Loucy (cell line): ENCODE measurements at regions not wholly inside any gene's neighbourhood (a gene's known extent, or its start where the extent isn't known, plus 50 kb on each side); places are given as distances from the start of the nearest gene placed in this dataset.

Experiments used
- H2AFZ ChIP-seq: fragments of 200-600 bp; sonication (generic); 2 replicates; pipeline ENCODE4 v1.6.0; 2016; ENCODE audit warnings: antibody characterized with exemption, mild to moderate bottlenecking, low read length, moderate library complexity
- H3F3A ChIP-seq: fragments of 200-600 bp; 2 replicates; pipeline ENCODE4 v1.6.0; 2016; ENCODE audit warnings: antibody characterized with exemption, low read depth, mild to moderate bottlenecking
- H3K27me3 ChIP-seq: fragments of 200-600 bp; sonication (generic); 2 replicates; pipeline ENCODE4 v1.6.1; 2014; ENCODE audit warnings: low read length, mild to moderate bottlenecking; ENCODE audit not compliant: insufficient read depth, poor library complexity, severe bottlenecking
- H3K36me3 ChIP-seq: fragments of 200-600 bp; sonication (generic); 2 replicates; pipeline ENCODE4 v1.6.1; 2016; ENCODE audit warnings: low read length; ENCODE audit not compliant: insufficient read depth
- H3K4me1 ChIP-seq: fragments of 200-600 bp; sonication (generic); 2 replicates; pipeline ENCODE4 v1.5.1; 2014; ENCODE audit warnings: low read length, mild to moderate bottlenecking; ENCODE audit not compliant: insufficient read depth, poor library complexity, severe bottlenecking
- H3K4me2 ChIP-seq: fragments of 200-600 bp; sonication (generic); 2 replicates; pipeline ENCODE4 v1.6.0; 2014; ENCODE audit warnings: antibody characterized with exemption, low read length, low read depth, mild to moderate bottlenecking; ENCODE audit not compliant: poor library complexity, severe bottlenecking
- H3K4me3 ChIP-seq: fragments of 200-600 bp; sonication (generic); 2 replicates; pipeline ENCODE4 v1.5.1; 2014; ENCODE audit warnings: low read length, mild to moderate bottlenecking, mixed read lengths; ENCODE audit not compliant: poor library complexity, severe bottlenecking
- H3K79me2 ChIP-seq: fragments of 200-600 bp; sonication (generic); 2 replicates; pipeline ENCODE4 v1.6.1; 2014; ENCODE audit warnings: low read length; ENCODE audit not compliant: insufficient read depth
- H3K9ac ChIP-seq: fragments of 200-600 bp; sonication (generic); 2 replicates; pipeline ENCODE4 v1.6.0; 2014; ENCODE audit warnings: mild to moderate bottlenecking, low read depth, low read length, moderate library complexity; ENCODE audit not compliant: poor library complexity, severe bottlenecking
- H3K9me2 ChIP-seq: fragments of 200-600 bp; sonication (generic); replicated peaks from 2 replicates; pipeline ENCODE4 v1.6.1; 2016; ENCODE audit warnings: low read depth, low read length, mixed read lengths
- H3K9me3 ChIP-seq: fragments of 200-600 bp; sonication (generic); 2 replicates; pipeline ENCODE4 v1.6.1; 2014; ENCODE audit warnings: mild to moderate bottlenecking, antibody characterized with exemption, low read length, low read depth; ENCODE audit not compliant: insufficient read depth
- H4K20me1 ChIP-seq: fragments of 200-600 bp; sonication (generic); 2 replicates; pipeline ENCODE4 v1.6.0; 2014; ENCODE audit warnings: antibody characterized with exemption, low read length, mild to moderate bottlenecking; ENCODE audit not compliant: insufficient read depth, poor library complexity, severe bottlenecking
- CTCF ChIP-seq: fragments of 200-600 bp; sonication (generic); conservative IDR thresholded peaks from 2 replicates; pipeline ENCODE4 v1.5.1; 2014; ENCODE audit warnings: mild to moderate bottlenecking, antibody characterized with exemption, low read length
- EZH2phosphoT487 ChIP-seq: fragments of 200-600 bp; IDR thresholded peaks from 2 replicates; pipeline ENCODE4 v1.6.1; 2018; ENCODE audit warnings: antibody characterized with exemption, mild to moderate bottlenecking, moderate library complexity, borderline replicate concordance

- no peaks in the 10 kb centered on the region for H3F3A ChIP-seq
- H3K27me3 ChIP-seq, result no peaks in the 10 kb centered on the region
- H2AFZ ChIP-seq, result no peak overlapping the region
- no peak overlapping the region for H3K9ac ChIP-seq
- no peaks in the 10 kb centered on the region for H4K20me1 ChIP-seq
- H3K79me2 ChIP-seq, result no peaks in the 10 kb centered on the region
- no peak overlapping the region for H3K4me2 ChIP-seq
- H3K9me3 ChIP-seq, result no peaks in the 10 kb centered on the region
- H3K4me1 ChIP-seq, result no peaks in the 10 kb centered on the region
- TF ChIP-seq EZH2phosphoT487 (no peak), CTCF (no peak)
- no peaks in the 10 kb centered on the region for H3K36me3 ChIP-seq
- no peak overlapping the region for H3K4me3 ChIP-seq
- no peaks in the 10 kb centered on the region for H3K9me2 ChIP-seq
These were observed 480.6 kb upstream of the HS6ST1 start for GRCh38 chr2:128799284-128799552.

DNA sequence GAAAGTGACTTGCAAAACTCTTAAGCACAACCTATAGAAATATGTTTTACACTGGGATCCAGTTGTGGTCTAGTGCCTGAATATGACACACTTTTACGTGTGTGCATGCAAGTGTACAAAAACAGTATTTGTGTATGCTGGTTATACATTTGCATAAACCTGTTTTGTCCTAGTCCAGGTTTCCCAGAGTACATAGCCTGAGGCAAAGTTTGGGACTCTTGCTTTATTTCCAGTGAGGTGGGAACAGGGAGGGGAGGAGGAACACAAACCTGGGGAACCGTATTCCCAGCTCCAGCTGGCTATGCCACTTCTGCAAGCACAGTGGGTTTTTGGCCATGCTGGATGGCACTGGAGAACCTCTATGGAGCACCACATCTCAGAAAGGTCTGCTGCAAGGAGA is 481.1 kb upstream of the HS6ST1 start:
- Histone ChIP-seq H3K79me2 (no peaks in the 10 kb centered on the region), H3K27me3 (no peaks in the 10 kb centered on the region), H2AFZ (no peak overlapping the region), H3K9ac (no peak overlapping the region), H3K4me2 (no peak overlapping the region), H3F3A (no peaks in the 10 kb centered on the region), H3K4me3 (no peak overlapping the region), H3K9me3 (no peaks in the 10 kb centered on the region), H4K20me1 (no peaks in the 10 kb centered on the region), H3K9me2 (no peaks in the 10 kb centered on the region), H3K36me3 (no peaks in the 10 kb centered on the region), H3K4me1 (no peaks in the 10 kb centered on the region)
- TF ChIP-seq CTCF, result no peak
- TF ChIP-seq EZH2phosphoT487, result no peak

GRCh38 chr2:128801576-128801975 is 482.9 kb upstream of the HS6ST1 start:
- H3K9me3 ChIP-seq, result no peaks in the 10 kb centered on the region
- H3K36me3 ChIP-seq, result no peaks in the 10 kb centered on the region
- H3K79me2 ChIP-seq, result no peaks in the 10 kb centered on the region
- H3K9me2 ChIP-seq, result no peaks in the 10 kb centered on the region
- no peaks in the 10 kb centered on the region for H4K20me1 ChIP-seq
- no peak for TF ChIP-seq CTCF
- H3K4me1 ChIP-seq, result no peaks in the 10 kb centered on the region
- H3K9ac ChIP-seq, result no peak overlapping the region
- no peaks in the 10 kb centered on the region for H3K27me3 ChIP-seq
- no peak overlapping the region for H3K4me3 ChIP-seq
- no peaks in the 10 kb centered on the region for H3F3A ChIP-seq
- no peak overlapping the region for H2AFZ ChIP-seq
- H3K4me2 ChIP-seq, result no peak overlapping the region
